Sigmoid colon (tissue), 6 donors: ENCODE measurements at regions not wholly inside any gene's neighbourhood (a gene's known extent, or its start where the extent isn't known, plus 50 kb on each side); places are given as distances from the start of the nearest gene placed in this dataset.

Experiments used
- DNase-seq: peaks from one replicate; pipeline ENCODE4 v3.0.0-alpha.2; 2019
- H3K27ac ChIP-seq, 4 donors: fragments of 200-600 bp; sonication (generic); one replicate each; pipeline ENCODE4 v1.5.1; 2016 to 2019; ENCODE audit warnings: mild to moderate bottlenecking in 1 of 4
- H3K27me3 ChIP-seq, 3 donors: fragments of 200-600 bp; sonication (generic); one replicate each; pipeline ENCODE4 v1.5.1; 2019; ENCODE audit warnings: mild to moderate bottlenecking in 1 of 3
- H3K36me3 ChIP-seq, 4 donors: fragments of 200-600 bp; sonication (generic); one replicate each; pipeline ENCODE4 v1.5.1; 2016 to 2019
- H3K4me1 ChIP-seq, 4 donors: fragments of 200-600 bp; sonication (generic); one replicate each; pipeline ENCODE4 v1.5.1; 2017 to 2019
- H3K4me3 ChIP-seq, 4 donors: fragments of 200-600 bp; sonication (generic); one replicate each; pipeline ENCODE4 v1.5.1; 2017 to 2019; ENCODE audit warnings: mild to moderate bottlenecking in 2 of 4, moderate library complexity in 1 of 4
- H3K9me3 ChIP-seq, 4 donors: fragments of 200-600 bp in 3 of 4; sonication (generic) in 3 of 4; one replicate each; pipeline versions ENCODE4 v1.5.1 to v1.6.1; 2013 to 2019
- CTCF ChIP-seq, 4 experiments: fragments of 450-650 bp in 3 of 4; fragments of 200-600 bp in 1 of 4; IDR thresholded peaks; one replicate each; pipeline ENCODE4 v1.5.1; 2016 to 2019; ENCODE audit warnings: antibody characterized with exemption in 4 of 4, mild to moderate bottlenecking in 3 of 4, moderate library complexity in 2 of 4
- EP300 ChIP-seq, 4 donors: sonication (generic); formaldehyde crosslinking; IDR thresholded peaks; one replicate each; pipeline ENCODE4 v1.6.1; 2017; ENCODE audit warnings: antibody characterized with exemption in 4 of 4
- POLR2A ChIP-seq, 2 donors: fragments of 450-650 bp; IDR thresholded peaks; one replicate each; pipeline ENCODE4 v1.6.1; 2016; ENCODE audit warnings: antibody characterized with exemption in 2 of 2, mild to moderate bottlenecking in 2 of 2, moderate library complexity in 2 of 2
- POLR2AphosphoS5 ChIP-seq, 4 donors: sonication (generic); formaldehyde crosslinking; IDR thresholded peaks; one replicate each; pipeline ENCODE4 v1.6.1; 2017; ENCODE audit warnings: antibody characterized with exemption in 4 of 4
- WGBS, 2 donors: extraction: QIAGEN DNeasy Blood & Tissue Kit; methylation state at CpG; one replicate each; pipeline ENCODE4 v1.1.7; 2013; 5-methylcytosine and 5-hydroxymethylcytosine counted together
- intact Hi-C: fragments of 100-400 bp; cut with DNase I; formaldehyde crosslinking; loops from one replicate; pipeline ENCODE4 v1.15.1; 2023
- donor health status: healthy with polysubstance abuse.
- donor health status: healthy.

GRCh38 chr10:52677086-52677485 lies 95.5 kb downstream of the MBL2 start:
- DNase-seq, result no peak
- TF ChIP-seq EP300 (IDR thresholded peaks at IDR 0.05) (no peak), POLR2AphosphoS5 (IDR thresholded peaks at IDR 0.05) (no peak), CTCF (IDR thresholded peaks at IDR 0.05) (no peak), POLR2A (IDR thresholded peaks at IDR 0.05) (no peak)
- H3K36me3 ChIP-seq, result no peaks in the 10 kb centered on the region
- H3K27ac ChIP-seq, result no peak overlapping the region
- intact Hi-C loops, result no loop called here
- H3K4me3 ChIP-seq, result no peak overlapping the region
- H3K9me3 ChIP-seq, result no peaks in the 10 kb centered on the region
- WGBS, 2 donors, result 90 to 92% methylated on average over 1 of the region's 1 CpG
- no peaks in the 10 kb centered on the region for H3K4me1 ChIP-seq
- H3K27me3 ChIP-seq, result no peaks in the 10 kb centered on the region

DNA sequence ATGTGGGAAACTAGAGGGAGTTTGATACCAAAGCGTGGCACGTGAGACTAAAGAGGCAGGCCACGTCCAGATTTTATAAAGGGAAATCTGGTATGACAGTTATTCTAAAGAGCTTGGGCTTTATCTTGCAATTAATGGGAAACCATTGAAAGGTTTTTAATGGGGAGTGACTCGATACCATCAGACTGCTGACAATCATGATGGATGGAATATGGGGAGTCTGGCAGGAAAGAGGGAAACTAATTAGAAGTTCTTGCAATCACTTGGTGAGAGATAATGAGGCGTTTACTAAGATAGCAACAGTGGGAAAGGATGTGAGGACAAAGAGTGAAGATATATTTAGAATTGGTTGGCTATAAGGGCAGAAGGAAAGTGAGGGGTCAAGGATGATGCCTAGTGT lies 94.0 kb downstream of the MBL2 start:
- no peak for TF ChIP-seq POLR2AphosphoS5 (IDR thresholded peaks at IDR 0.05)
- no peak for TF ChIP-seq CTCF (IDR thresholded peaks at IDR 0.05)
- no peak for TF ChIP-seq EP300 (IDR thresholded peaks at IDR 0.05)
- TF ChIP-seq POLR2A (IDR thresholded peaks at IDR 0.05), result no peak
- DNase-seq, result no peak
- H3K36me3 ChIP-seq, result no peaks in the 10 kb centered on the region
- intact Hi-C loops, result no loop called here
- H3K9me3 ChIP-seq, result no peaks in the 10 kb centered on the region
- 84 to 90% methylated on average over 5 of the region's 5 CpGs for WGBS, 2 donors
- H3K27me3 ChIP-seq, result no peaks in the 10 kb centered on the region
- no peak overlapping the region for H3K27ac ChIP-seq
- no peaks in the 10 kb centered on the region for H3K4me1 ChIP-seq
- H3K4me3 ChIP-seq, result no peak overlapping the region

DNA sequence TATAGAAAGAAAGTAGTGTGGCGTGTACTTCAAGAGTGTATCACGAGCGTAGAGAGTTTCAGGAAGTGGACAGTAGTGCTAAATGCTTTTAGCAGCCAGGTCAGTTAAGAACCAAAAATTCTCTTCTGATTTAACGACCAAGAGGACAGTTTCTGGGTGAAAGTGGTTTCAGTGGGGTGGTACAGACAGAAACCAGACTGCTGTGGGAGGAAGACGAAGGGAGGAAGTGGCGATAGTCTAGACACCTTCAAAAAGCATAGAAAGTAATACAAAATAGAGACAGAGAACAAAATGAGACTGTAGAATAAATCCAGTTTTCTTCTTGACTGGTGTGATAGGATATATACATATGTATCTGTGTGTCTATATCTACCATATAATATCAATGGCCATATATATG lies 93.5 kb downstream of the MBL2 start:
- whole genome bisulfite sequencing, 2 donors, result 65 to 83% methylated on average over 6 of the region's 6 CpGs
- H3K27ac ChIP-seq, result no peak overlapping the region
- no peak for TF ChIP-seq POLR2AphosphoS5 (IDR thresholded peaks at IDR 0.05)
- TF ChIP-seq POLR2A (IDR thresholded peaks at IDR 0.05), result no peak
- TF ChIP-seq CTCF (IDR thresholded peaks at IDR 0.05), result no peak
- no peak for TF ChIP-seq EP300 (IDR thresholded peaks at IDR 0.05)
- H3K36me3 ChIP-seq, result no peaks in the 10 kb centered on the region
- H3K9me3 ChIP-seq, result no peaks in the 10 kb centered on the region
- H3K27me3 ChIP-seq, result no peaks in the 10 kb centered on the region
- no peaks in the 10 kb centered on the region for H3K4me1 ChIP-seq
- DNase-seq, result no peak
- intact Hi-C loops, result no loop called here
- H3K4me3 ChIP-seq, result no peak overlapping the region

- no peaks in the 10 kb centered on the region for H3K27me3 ChIP-seq
- TF ChIP-seq POLR2AphosphoS5 (IDR thresholded peaks at IDR 0.05), result no peak
- no peak for TF ChIP-seq EP300 (IDR thresholded peaks at IDR 0.05)
- TF ChIP-seq POLR2A (IDR thresholded peaks at IDR 0.05), result no peak
- no peak overlapping the region for H3K4me3 ChIP-seq
- no peak for DNase-seq
- H3K4me1 ChIP-seq, result no peaks in the 10 kb centered on the region
- intact Hi-C loops, result no loop called here
- no peaks in the 10 kb centered on the region for H3K9me3 ChIP-seq
- no peaks in the 10 kb centered on the region for H3K36me3 ChIP-seq
- 4 to 65% methylated on average over 1 of the region's 1 CpG for WGBS, 2 donors
- no peak overlapping the region for H3K27ac ChIP-seq
These were observed 89.8 kb downstream of the MBL2 start for GRCh38 chr10:52682766-52683165.

- WGBS, 2 donors, result 89 to 98% methylated on average over 2 of the region's 2 CpGs
- TF ChIP-seq EP300 (IDR thresholded peaks at IDR 0.05) (no peak), POLR2AphosphoS5 (IDR thresholded peaks at IDR 0.05) (no peak), POLR2A (IDR thresholded peaks at IDR 0.05) (no peak), CTCF (IDR thresholded peaks at IDR 0.05) (no peak)
- Histone ChIP-seq H3K27ac (no peak overlapping the region), H3K9me3 (no peaks in the 10 kb centered on the region), H3K36me3 (no peaks in the 10 kb centered on the region), H3K4me1 (no peaks in the 10 kb centered on the region), H3K27me3 (no peaks in the 10 kb centered on the region), H3K4me3 (no peak overlapping the region)
- DNase-seq, result no peak
- intact Hi-C loops, result no loop called here
These were observed 88.8 kb downstream of the MBL2 start for GRCh38 chr10:52683776-52684175.
